MCF 10A (cell line): ENCODE measurements at regions not wholly inside any gene's neighbourhood (a gene's known extent, or its start where the extent isn't known, plus 50 kb on each side); places are given as distances from the start of the nearest gene placed in this dataset.

Source experiments
- BruUV-seq: library from RNA; stranded (reverse); fragments of 400-500 nt; replicated peaks from 2 replicates; lab custom pipeline; 2021; lab: Mats Ljungman, UMichigan
- CTCF ChIA-PET: fragments of 300-600 bp; sonication (Branson Sonifier 250); formaldehyde crosslinking; extraction: SDS; loops from one replicate; lab custom pipeline; 2021; ENCODE audit warnings: antibody characterized with exemption, inconsistent platforms; lab: Yijun Ruan, JAX
- POLR2A ChIA-PET: fragments of 300-600, 350-650 bp; sonication (Branson Sonifier 250); formaldehyde crosslinking; extraction: SDS; loops from one replicate; lab custom pipeline; 2020; ENCODE audit warnings: antibody characterized with exemption, inconsistent platforms; lab: Yijun Ruan, JAX
- DNase-seq: peaks from one replicate; pipeline ENCODE4 v3.0.0-alpha.2; 2018; ENCODE audit not compliant: unreplicated experiment
- H3K27ac Mint-ChIP-seq: one replicate; pipeline ENCODE4 v1.8.0; 2022; ENCODE audit warnings: mild to moderate bottlenecking, low read depth, mixed read lengths; ENCODE audit not compliant: unreplicated experiment
- H3K27me3 Mint-ChIP-seq: one replicate; pipeline ENCODE4 v1.8.0; 2022; ENCODE audit warnings: mixed read lengths; ENCODE audit not compliant: insufficient read depth, unreplicated experiment
- H3K36me3 Mint-ChIP-seq: one replicate; pipeline ENCODE4 v1.8.0; 2022; ENCODE audit warnings: mild to moderate bottlenecking, moderate library complexity, mixed read lengths; ENCODE audit not compliant: insufficient read depth, unreplicated experiment
- H3K4me1 Mint-ChIP-seq: one replicate; pipeline ENCODE4 v1.8.0; 2022; ENCODE audit warnings: mixed read lengths; ENCODE audit not compliant: insufficient read depth, unreplicated experiment
- H3K4me3 Mint-ChIP-seq: one replicate; pipeline ENCODE4 v1.8.0; 2022; ENCODE audit warnings: mild to moderate bottlenecking, moderate library complexity, mixed read lengths; ENCODE audit not compliant: unreplicated experiment
- H3K9me3 Mint-ChIP-seq: one replicate; pipeline ENCODE4 v1.8.0; 2022; ENCODE audit warnings: mixed read lengths; ENCODE audit not compliant: unreplicated experiment
- intact Hi-C: fragments of 100-400 bp; cut with micrococcal nuclease; formaldehyde crosslinking; loops from 2 replicates; pipeline ENCODE4 v1.14.1; 2022
- TF ChIP-seq, protein P1 (sequence below): fragments of 200-600 bp; IDR thresholded peaks from one replicate; pipeline ENCODE4 v1.8.0; 2022; ENCODE audit warnings: antibody characterized with exemption, mild to moderate bottlenecking; ENCODE audit not compliant: unreplicated experiment

DNA sequence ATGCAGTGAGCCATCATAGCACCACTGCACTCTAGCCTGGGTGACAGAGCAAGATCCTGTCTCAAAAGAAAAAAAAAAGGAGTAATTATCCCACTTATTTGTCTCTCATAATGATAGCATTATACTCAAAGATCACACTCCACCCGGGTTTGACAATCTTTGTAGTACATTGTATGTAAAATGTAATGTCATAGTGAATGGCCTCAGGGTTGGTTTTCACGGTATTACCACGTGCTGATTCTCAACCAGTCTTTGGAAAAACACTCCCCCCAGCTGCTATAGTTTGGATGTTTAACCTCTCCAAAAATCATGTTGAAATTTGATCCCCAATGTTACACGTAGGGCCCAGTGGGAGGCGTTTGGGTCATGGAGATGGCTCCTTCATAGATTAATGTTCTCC is 402.4 kb upstream of the GRAMD2B start:
- CTCF ChIA-PET: interaction anchor here (0.5 to 0.6 kb wide), 2 partner anchors 711 to 962 kb away, joined by 3 to 5 read pairs; no protein-coding TSS in a partner anchor
- TF ChIP-seq, protein P1, sequence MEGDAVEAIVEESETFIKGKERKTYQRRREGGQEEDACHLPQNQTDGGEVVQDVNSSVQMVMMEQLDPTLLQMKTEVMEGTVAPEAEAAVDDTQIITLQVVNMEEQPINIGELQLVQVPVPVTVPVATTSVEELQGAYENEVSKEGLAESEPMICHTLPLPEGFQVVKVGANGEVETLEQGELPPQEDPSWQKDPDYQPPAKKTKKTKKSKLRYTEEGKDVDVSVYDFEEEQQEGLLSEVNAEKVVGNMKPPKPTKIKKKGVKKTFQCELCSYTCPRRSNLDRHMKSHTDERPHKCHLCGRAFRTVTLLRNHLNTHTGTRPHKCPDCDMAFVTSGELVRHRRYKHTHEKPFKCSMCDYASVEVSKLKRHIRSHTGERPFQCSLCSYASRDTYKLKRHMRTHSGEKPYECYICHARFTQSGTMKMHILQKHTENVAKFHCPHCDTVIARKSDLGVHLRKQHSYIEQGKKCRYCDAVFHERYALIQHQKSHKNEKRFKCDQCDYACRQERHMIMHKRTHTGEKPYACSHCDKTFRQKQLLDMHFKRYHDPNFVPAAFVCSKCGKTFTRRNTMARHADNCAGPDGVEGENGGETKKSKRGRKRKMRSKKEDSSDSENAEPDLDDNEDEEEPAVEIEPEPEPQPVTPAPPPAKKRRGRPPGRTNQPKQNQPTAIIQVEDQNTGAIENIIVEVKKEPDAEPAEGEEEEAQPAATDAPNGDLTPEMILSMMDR: no peak
- intact Hi-C loops: no loop called here

DNA sequence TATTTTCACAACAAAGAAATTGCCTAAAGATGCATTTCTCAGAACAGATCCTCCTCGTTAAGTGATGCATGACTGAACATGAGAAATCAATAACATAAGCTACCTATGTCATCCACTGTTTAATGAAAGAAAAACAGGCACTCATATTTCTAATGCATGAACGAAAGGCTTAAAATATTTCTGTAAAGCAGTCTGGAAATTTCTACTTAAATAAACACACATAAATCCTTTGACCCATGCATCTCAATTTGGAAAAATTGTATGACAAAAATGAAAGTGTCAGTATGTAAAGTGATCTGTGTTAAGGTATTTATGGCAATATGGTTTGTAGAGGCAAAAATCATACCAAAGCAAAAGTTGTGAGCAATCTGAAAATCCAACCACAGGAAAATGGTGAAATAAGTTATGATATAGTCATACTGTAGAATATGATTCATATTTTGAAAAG is 399.2 kb upstream of the GRAMD2B start:
- Mint-ChIP-seq H3K4me3 (no peak overlapping the region), H3K27ac (no peak overlapping the region), H3K27me3 (no peaks in the 10 kb centered on the region), H3K36me3 (no peaks in the 10 kb centered on the region), H3K9me3 (peaks cover 16% of the 10 kb centered on the region), H3K4me1 (no peaks in the 10 kb centered on the region)
- ChIA-PET CTCF (interaction anchor here (0.6 kb wide), 1 partner anchor 1154 kb away, joined by 4 read pairs; no protein-coding TSS in a partner anchor), POLR2A (interaction anchor here (1.0 kb wide), 1 partner anchor 10 kb away, joined by 3 read pairs; no protein-coding TSS in a partner anchor)
- intact Hi-C loops: no loop called here
- TF ChIP-seq, protein P1: no peak
- no peak for DNase-seq
- BruUV-seq: no TSS peak

More for the DNA sequence above, 402.4 kb upstream of the GRAMD2B start:
- Mint-ChIP-seq H3K4me1 (peaks cover 6% of the 10 kb centered on the region), H3K27me3 (no peaks in the 10 kb centered on the region), H3K4me3 (no peak overlapping the region), H3K27ac (no peak overlapping the region), H3K36me3 (no peaks in the 10 kb centered on the region), H3K9me3 (peaks cover 8% of the 10 kb centered on the region)
- no peak for DNase-seq
- BruUV-seq: no TSS peak
- POLR2A ChIA-PET: no interaction called here

DNA sequence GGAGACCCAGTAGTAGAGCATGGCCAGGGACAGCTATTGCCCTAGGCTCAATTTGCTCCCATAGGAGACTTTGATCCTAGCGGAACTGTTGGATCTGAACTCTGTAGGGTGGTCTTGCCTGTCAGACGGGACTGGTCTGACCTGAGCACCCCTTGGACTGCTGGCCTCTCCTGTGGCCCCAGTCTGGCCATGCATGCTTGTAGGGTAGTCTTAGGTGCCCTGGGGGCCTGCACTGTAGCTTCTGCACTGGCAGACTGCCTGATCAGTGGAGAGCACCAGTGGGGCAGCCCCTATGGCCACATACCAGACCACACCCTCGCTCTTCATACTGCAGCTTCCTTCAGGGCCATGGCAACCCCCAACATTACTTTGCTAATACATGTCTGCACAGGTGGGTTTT is 396.1 kb upstream of the GRAMD2B start:
- no peak overlapping the region for H3K4me3 Mint-ChIP-seq
- DNase-seq: no peak
- peaks cover 22% of the 10 kb centered on the region for H3K9me3 Mint-ChIP-seq
- intact Hi-C loops: no loop called here
- H3K4me1 Mint-ChIP-seq: peaks cover 8% of the 10 kb centered on the region
- CTCF ChIA-PET: interaction anchor here (1.8 kb wide), 1 partner anchor 11 kb away, joined by 4 read pairs; no protein-coding TSS in a partner anchor
- H3K27me3 Mint-ChIP-seq: no peaks in the 10 kb centered on the region
- POLR2A ChIA-PET: no interaction called here
- H3K27ac Mint-ChIP-seq: no peak overlapping the region
- H3K36me3 Mint-ChIP-seq: no peaks in the 10 kb centered on the region
- BruUV-seq: no TSS peak
- TF ChIP-seq, protein P1: no peak

DNA sequence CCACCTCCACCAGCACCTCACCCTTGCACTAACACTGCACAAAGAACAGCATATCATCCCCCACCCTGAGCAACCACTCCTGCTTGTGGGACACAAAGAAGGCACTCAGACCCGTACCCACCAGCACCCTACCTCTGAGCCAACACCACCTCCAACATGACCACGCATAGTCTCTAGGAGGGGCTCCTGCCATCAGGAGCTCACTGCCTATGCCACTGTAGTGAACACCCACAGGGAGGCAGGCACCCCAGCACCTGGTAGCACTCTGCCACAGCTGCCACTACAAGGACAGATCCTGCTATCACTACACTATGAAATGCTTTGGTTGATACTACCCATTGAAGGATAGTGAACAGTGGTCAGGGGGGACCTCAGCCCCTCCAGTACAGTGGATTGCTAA is 395.6 kb upstream of the GRAMD2B start:
- TF ChIP-seq, protein P1: no peak
- Mint-ChIP-seq H3K4me3 (no peak overlapping the region), H3K9me3 (peaks cover 22% of the 10 kb centered on the region), H3K27ac (no peak overlapping the region), H3K27me3 (no peaks in the 10 kb centered on the region), H3K36me3 (no peaks in the 10 kb centered on the region), H3K4me1 (peaks cover 11% of the 10 kb centered on the region)
- ChIA-PET CTCF (interaction anchor here (1.8 kb wide), 1 partner anchor 12 kb away, joined by 4 read pairs; no protein-coding TSS in a partner anchor), POLR2A (no interaction called here)
- intact Hi-C loops: no loop called here
- no peak for DNase-seq
- BruUV-seq: no TSS peak
